ENCODE measurements at regions not wholly inside any gene's neighbourhood (a gene's known extent, or its start where the extent isn't known, plus 50 kb on each side); places are given as distances from the start of the nearest gene placed in this dataset.
"Not testable (repeated sequence)": the region's sequence is repeated elsewhere in the genome, so short reads cannot be mapped to it uniquely, and the experiment has no call there.

- Histone ChIP-seq H3K9me3 (no peaks in the 10 kb centered on the region), H3K27ac (no peak overlapping the region), H3K36me3 (no peaks in the 10 kb centered on the region), H3K4me1 (peaks cover 20% of the 10 kb centered on the region), H3K27me3 (no peaks in the 10 kb centered on the region), H3K4me3 (no peak overlapping the region)
- TF ChIP-seq POLR2AphosphoS5 (IDR thresholded peaks at IDR 0.05; ENCODE audit: insufficient read depth in 1 of 2, low read depth in 1 of 2), result no peak
- no peak for TF ChIP-seq POLR2A (IDR thresholded peaks at IDR 0.05)
- no peak for TF ChIP-seq CTCF (IDR thresholded peaks at IDR 0.05)
- intact Hi-C loops (cut with DNase I), result no loop called here
- DNase-seq (ENCODE audit: extremely low spot score in 2 of 2), result no peak
Observed at GRCh38 chr2:20499387-20499786, 52.5 kb downstream of the RHOB start.

DNA sequence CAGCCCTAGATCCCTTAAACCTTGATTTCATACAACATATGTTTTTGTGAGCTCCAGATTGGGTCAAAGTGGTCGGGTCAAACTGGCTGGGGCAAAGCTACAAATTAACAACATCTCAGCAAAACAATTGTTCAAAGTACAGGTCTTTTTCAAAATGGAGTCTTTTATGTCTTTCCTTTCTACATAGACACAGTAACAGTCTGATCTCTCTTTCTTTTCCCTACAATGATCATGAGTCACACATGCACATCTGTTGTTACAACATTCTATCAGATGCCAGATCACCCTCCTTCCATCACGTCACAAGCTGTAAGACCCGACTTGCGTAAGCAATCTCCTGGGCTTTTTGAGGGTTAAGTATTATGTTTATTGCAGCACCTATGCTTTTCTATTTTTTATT, 55.1 kb downstream of the RHOB start:
- H3K27me3 ChIP-seq, result no peaks in the 10 kb centered on the region
- peaks cover 20% of the 10 kb centered on the region for H3K4me1 ChIP-seq
- intact Hi-C loops (cut with DNase I), result no loop called here
- H3K36me3 ChIP-seq, result no peaks in the 10 kb centered on the region
- TF ChIP-seq POLR2A (IDR thresholded peaks at IDR 0.05) (no peak), POLR2AphosphoS5 (IDR thresholded peaks at IDR 0.05; ENCODE audit: insufficient read depth in 1 of 2, low read depth in 1 of 2) (peak; percentile 54 to 88)
- H3K9me3 ChIP-seq, result no peaks in the 10 kb centered on the region
- no peak overlapping the region for H3K4me3 ChIP-seq
- peak overlapping the region; percentile 76 for H3K27ac ChIP-seq
- no peak for DNase-seq (ENCODE audit: extremely low spot score in 2 of 2)

DNA sequence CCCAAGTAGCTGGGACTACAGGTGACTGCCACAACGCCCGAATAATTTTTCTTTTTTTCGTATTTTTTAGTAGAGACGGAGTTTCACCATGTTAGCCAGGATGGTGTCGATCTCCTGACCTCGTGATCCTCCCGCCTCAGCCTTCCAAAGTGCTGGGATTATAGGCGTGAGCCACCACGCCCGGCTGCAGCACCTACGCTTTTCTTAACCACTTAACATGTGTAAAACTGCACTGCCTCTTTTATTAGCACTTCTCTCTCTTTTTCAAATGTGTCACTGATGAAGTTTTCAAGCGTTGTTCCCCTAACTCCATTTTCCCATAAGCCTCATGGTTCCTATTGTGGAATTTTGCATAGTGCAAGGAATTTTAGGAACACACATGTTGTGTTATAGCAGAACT, 55.6 kb downstream of the RHOB start:
- H3K27ac ChIP-seq, result peak overlapping the region; percentile 76
- DNase-seq (ENCODE audit: extremely low spot score in 2 of 2), result not testable (repeated sequence)

DNA sequence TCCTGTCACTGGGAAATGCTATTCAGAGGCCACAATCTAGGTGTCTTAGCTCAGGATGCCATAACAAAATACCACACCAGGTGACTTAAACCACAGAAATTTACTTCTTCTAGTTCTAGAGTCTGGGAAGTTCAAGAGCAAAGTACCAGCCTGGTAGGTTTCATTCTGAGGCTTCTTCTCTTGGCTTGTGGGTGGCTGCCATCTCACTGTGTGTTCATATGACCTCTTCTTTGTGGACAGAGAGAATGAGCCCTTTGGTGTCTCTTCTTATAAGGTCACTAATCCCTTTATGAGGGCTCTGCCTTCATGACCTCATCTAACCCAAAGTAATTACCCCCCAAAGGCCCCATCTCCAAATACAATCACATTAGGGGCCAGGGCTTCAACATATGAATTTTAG, 57.3 kb downstream of the RHOB start:
- no peak for TF ChIP-seq POLR2A (IDR thresholded peaks at IDR 0.05)
- TF ChIP-seq POLR2AphosphoS5 (IDR thresholded peaks at IDR 0.05; ENCODE audit: insufficient read depth in 1 of 2, low read depth in 1 of 2), result no peak
- no peak for TF ChIP-seq CTCF (IDR thresholded peaks at IDR 0.05)

More for the DNA sequence above, 55.6 kb downstream of the RHOB start:
- H3K36me3 ChIP-seq; H3K4me3 ChIP-seq; intact Hi-C loops (cut with DNase I); H3K27me3 ChIP-seq; H3K9me3 ChIP-seq: not testable (repeated sequence)
- H3K4me1 ChIP-seq, result peaks cover 22% of the 10 kb centered on the region

DNA sequence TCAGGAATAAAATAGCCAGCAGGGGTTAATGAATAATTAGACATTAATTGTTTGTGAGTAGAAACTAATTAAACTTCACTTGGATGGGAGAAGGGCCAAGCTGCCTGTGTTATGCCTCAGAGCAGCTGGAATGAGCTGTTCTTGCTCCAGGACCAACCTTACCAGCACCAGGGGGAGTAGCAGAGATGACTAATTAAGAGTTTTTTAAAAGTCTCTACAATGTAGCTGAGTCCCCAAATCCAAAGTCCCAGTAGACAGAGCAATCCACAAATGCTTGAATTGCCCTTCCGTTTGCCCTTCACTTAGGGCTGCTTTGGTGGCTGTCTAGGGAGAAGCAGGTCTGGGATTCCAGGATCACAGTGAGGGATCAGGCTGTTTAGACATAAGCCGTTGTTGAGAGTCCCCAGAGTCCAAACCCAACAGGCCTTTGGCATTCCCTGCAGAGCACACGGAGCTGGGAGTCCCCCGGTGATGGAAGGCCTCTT, 59.4 kb downstream of the RHOB start:
- Histone ChIP-seq H3K27me3 (no peaks in the 10 kb centered on the region), H3K4me3 (no peak overlapping the region), H3K9me3 (no peaks in the 10 kb centered on the region), H3K36me3 (no peaks in the 10 kb centered on the region), H3K4me1 (peaks cover 37% of the 10 kb centered on the region), H3K27ac (no peak overlapping the region)
- TF ChIP-seq CTCF (IDR thresholded peaks at IDR 0.05) (no peak), POLR2A (IDR thresholded peaks at IDR 0.05) (no peak), POLR2AphosphoS5 (IDR thresholded peaks at IDR 0.05; ENCODE audit: insufficient read depth in 1 of 2, low read depth in 1 of 2) (no peak)
- intact Hi-C loops (cut with DNase I), result no loop called here
- DNase-seq (ENCODE audit: extremely low spot score in 2 of 2), result no peak

More for the DNA sequence above, 57.3 kb downstream of the RHOB start:
- H3K27me3 ChIP-seq, result no peaks in the 10 kb centered on the region
- peak overlapping the region; percentile 1 for H3K27ac ChIP-seq
- intact Hi-C loops (cut with DNase I), result no loop called here
- H3K9me3 ChIP-seq, result no peaks in the 10 kb centered on the region
- DNase-seq (ENCODE audit: extremely low spot score in 2 of 2), result no peak
- peaks cover 30% of the 10 kb centered on the region for H3K4me1 ChIP-seq
- H3K36me3 ChIP-seq, result no peaks in the 10 kb centered on the region
- H3K4me3 ChIP-seq, result no peak overlapping the region

DNA sequence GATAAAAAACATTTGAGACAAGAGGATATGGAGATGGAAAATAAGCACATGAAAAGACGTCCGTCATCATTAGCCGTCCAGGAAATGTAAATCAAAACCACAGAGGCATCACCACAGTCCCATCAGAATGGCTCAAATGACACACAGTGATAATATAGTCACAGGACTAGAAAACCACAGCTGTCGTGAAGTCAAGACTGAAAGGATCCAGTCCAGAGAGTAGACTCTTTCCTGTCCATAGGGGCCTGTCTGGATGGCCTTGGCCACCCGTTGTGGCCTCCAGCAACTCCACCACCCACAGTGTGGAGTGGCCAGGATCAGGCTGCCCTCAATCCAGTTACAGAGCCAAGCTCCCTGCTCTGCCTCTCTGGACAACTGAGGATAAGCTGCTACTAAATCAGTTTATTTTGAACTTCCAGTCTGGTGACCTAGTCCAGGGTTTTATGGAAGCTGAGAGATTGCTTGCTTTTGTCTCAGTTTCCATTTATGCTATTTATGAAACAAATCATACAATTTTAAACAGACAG, 60.4 kb downstream of the RHOB start:
- intact Hi-C loops (cut with DNase I), result no loop called here
- H3K4me1 ChIP-seq, result peaks cover 33% of the 10 kb centered on the region
- no peak for DNase-seq (ENCODE audit: extremely low spot score in 2 of 2)
- no peaks in the 10 kb centered on the region for H3K27me3 ChIP-seq
- no peak overlapping the region for H3K4me3 ChIP-seq
- TF ChIP-seq POLR2A (IDR thresholded peaks at IDR 0.05), result no peak
- no peak for TF ChIP-seq CTCF (IDR thresholded peaks at IDR 0.05)
- TF ChIP-seq POLR2AphosphoS5 (IDR thresholded peaks at IDR 0.05; ENCODE audit: insufficient read depth in 1 of 2, low read depth in 1 of 2), result no peak
- peak overlapping the region; percentile 3 for H3K27ac ChIP-seq
- H3K9me3 ChIP-seq, result no peaks in the 10 kb centered on the region
- H3K36me3 ChIP-seq, result no peaks in the 10 kb centered on the region

Data from vagina (tissue), 2 donors.